Globus pallidus (tissue), 1 donor: ENCODE measurements at regions not wholly inside any gene's neighbourhood (a gene's known extent, or its start where the extent isn't known, plus 50 kb on each side); places are given as distances from the start of the nearest gene placed in this dataset.
"Not testable (repeated sequence)": the region's sequence is repeated elsewhere in the genome, so short reads cannot be mapped to it uniquely, and the experiment has no call there.

Experiments used
- DNase-seq: peaks from one replicate; pipeline ENCODE4 v3.0.0-alpha.2; 2015; ENCODE audit warnings: low spot score

DNA sequence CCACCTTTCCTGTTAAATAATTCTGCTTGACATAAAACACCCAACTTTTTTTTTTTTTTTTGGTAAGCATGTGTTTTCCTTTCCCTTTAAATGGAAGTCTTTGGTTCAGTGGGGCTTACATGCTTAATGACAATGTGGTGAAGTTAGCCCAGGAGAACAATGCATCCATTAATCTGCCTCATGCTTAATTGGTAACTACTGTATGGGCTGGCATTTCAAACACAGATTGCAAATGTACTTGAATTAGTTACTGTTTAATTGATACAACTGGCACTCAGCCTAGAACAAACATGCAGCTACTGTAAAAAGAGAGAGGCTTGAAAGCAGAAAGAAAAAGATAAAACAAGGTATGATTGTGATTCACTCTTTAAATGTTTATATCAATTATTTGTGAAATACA lies 483.6 kb upstream of the NOX3 start:
- DNase-seq = no peak

DNA sequence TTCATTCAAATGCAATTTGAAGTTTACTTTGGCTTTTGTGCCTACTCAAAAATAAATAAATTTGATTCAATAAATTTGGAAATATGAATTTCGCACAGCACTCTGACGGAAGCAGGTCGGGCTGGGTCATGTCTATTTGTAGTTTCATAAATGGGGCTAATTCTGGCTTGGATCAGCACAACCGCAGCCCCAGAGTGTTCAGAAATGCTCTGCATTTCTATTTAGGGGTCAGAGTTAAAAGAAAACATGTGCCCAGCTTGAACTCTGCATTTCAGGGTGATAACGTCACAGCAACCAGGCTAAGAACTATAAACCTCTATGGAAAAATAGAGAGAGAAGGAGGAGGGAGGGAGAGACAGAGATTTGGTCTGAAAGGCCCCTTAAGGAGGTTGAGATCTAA lies 480.9 kb upstream of the NOX3 start:
- no peak for DNase-seq

DNA sequence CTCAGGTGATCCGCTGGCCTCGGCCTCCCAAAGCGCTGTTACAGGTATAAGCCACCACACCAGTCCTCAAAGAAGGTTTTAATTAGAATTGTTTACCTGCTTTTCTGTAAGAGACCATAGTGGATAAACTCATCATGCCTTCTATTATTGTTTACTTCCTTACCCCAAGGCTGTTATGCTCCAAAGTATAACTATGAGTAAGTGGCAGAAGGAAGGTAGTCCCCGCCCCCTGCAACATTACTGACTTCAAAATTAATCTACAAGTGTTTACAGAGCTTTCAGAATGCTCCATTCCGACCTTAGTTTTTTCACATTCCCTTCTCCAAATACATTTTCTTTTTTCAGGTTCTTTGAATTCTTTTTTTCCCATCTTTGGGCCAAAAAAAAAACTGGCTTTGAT lies 480.5 kb upstream of the NOX3 start:
- DNase-seq = no peak

DNA sequence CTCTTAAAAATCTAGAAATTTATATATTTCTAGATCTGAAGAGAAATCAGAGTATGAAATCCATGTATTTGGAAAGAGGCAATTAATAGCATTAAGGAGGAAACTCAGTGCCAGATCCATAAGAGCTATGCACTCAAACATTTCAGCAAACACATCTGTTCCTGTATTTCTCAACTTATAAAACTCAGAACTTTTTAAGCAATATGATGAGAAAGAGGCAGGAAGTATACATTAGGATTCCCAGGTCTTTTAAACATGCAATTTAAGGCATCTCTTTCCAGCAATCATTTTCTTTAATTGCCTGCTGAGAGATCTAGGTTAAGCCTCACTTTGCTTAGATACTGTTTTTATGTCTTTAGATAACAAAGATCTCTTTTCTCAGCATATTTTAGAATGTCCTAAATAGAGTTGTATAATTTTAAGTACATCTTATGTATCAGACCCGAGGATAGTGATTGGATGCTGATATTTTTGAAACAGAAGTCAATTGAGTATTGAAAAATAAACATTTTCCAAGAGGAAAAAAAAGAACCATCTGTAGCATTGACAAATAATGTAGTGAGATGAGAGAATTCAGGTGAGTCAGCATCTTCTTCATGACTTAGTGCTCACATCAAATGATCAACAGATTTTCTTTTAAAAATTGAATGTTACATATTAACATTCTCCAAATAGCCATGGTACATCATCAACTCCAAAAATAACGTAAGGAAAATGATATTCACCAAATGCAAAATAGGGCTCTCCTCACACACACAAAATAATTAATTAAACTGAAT lies 461.4 kb upstream of the NOX3 start:
- DNase-seq = no peak

DNA sequence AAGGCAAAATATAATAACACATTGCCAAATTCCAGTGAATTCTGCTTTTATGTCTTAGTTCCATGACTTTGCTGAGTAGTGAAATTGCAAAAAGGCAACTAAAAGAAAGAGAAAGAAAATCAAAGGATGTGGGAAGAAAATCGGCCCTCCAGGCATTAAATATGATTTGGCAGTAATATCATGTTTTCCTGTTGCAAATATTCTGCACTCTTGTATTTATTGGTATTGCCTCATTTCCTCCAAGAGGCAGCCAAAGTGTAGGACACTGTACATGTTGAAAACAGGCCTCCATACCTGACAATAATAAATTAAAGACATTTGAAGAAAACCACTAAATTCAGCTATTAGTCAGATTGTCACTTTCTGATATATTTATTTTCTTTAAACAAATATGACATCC lies 460.0 kb upstream of the NOX3 start:
- DNase-seq = no peak

DNA sequence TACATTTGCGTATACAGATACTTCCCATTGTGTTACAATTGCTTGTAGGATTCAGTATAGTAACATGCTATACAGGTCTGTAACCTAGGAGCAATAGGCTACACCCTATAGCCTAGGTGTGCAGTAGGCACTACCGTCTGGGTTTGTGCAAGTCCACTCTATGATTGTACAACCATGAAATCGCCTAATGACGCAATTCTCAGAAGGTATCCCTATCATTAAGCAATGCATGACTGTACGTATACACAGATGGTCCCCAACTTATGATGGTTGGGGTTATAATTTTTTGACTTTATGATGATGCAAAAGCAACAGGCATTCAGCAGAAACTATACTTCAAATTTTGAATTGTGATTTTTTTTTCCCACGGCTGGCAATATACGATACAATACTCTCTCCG lies 458.2 kb upstream of the NOX3 start:
- no peak for DNase-seq

DNA sequence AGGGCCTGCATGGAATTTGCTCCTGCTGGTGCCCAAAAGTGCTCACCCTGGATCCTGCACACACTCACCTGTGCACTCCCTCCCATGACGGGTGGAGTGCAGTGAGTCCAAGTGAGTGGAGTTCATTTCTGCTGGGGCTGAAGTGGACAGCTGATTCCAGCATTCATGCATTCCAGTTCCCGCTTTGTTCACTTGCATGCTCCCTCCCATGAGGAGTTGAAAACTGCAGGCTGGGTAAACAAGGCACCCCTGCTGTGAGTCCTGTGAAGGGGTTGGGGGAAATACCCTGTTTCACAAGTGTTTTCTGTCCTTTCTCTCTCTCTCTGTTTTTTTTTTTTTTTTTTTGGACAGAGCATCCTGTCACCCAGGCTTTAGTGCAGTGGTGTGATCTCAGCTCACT lies 454.1 kb upstream of the NOX3 start:
- no peak for DNase-seq

DNA sequence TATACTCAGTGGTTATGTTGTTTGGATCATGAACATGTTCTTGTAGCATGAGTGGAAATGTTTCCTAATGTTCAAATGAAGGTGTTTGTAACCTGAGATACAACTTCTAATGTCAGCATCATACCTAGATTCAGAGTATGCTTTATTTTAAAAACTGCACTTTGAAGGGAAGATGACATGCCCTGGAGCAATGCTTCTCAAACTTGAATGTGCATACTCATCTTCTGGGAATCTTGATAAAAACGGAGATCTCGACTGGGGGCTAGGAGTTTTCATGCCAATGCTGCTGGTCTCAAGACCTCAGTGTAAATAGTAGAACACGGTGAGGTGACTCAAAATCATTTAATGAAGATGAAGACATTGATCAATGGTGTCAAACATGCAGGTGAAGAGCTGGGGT lies 440.0 kb upstream of the NOX3 start:
- DNase-seq = no peak

DNA sequence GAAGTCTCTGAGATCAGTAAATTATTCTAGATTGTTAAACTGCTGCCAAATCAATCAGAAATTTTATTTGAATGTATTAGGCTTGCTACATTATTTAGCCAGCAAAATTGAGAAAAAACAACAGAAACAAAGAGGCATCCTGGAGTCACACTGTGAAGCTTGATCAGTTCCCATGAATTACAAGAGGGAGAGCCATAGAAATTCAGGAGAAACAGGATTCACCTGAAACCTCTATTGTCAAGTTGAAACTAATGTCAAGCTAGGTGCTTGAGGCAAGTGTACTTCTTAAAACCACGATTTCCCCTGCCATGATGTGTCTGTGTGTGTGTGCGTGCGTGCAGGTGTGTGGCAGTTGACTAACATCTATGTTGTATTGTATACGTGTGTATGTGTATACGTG lies 439.1 kb upstream of the NOX3 start:
- DNase-seq = no peak

DNA sequence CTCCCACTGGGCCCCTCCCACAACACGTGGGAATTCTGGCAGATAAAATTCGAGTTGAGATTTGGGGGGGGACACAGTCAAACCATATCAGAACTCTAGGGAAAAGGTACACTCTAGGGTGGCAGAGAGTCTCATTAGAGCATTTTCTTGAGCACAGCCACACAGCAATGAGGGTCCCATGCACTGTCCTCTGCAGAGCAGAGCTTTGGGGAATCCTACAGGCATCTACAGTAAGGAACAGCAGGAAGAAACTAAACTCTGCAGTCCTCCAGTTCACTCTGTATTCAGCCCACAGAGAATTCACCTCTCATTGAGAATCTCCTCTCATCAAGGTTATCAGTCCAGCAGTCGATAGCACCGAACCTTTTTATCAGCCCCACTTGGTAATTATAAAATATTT lies 438.6 kb upstream of the NOX3 start:
- no peak for DNase-seq

DNA sequence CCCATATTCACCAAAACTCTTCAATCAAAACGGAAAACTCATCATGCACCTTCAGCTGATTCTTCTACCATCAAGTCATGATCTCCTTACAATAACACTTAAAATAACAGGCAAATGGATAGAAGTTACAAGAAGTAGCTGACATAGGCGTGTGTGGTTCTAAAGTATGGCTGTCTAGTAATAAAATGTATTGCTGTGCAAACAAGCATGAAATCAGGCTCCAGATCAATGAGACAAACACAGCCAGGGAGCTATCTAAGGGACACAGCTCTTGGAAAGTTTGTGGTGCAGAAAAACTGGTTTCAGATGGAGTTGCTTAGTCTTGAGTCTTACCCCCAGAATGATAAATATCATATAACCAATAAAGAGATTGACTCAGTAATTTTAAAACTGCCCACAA lies 434.8 kb upstream of the NOX3 start:
- no peak for DNase-seq

DNA sequence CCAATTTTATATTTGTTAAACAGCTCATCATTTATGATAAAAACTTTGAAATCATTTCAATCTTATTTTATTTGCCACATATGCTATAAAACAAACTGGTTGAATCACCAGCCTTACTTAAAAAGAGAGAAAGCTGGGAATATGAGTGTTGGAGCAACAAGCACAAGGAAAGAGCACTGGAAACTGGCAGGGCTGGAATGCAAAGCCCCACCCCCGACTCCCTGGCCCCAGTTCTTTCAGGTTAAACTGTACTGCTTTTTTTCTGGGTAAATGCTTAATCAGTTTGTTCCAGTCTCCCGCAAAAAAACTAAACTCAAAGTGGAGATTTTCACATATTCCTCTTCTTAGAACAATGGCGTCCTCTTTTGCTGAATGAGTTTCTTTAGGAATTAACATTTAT lies 433.8 kb upstream of the NOX3 start:
- no peak for DNase-seq

DNA sequence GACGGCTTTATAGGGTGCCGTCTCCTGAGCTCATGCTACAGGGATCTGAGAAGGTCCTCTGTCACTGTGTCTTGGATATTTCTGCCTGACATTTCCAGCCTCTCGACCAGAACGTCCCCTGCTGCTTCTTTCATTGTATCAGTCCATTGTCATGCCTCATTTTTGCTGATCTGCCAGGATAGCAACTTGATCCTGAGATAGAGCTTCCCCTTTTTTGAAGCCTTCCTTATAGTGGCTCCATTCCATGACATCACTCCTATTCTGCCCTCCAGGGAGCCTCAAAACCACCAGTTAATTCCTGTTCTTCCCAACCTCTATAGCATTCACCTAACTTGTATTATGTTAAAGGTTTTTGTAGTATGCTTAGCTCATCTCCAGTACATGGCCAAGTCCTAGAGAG lies 431.8 kb upstream of the NOX3 start:
- no peak for DNase-seq

DNA sequence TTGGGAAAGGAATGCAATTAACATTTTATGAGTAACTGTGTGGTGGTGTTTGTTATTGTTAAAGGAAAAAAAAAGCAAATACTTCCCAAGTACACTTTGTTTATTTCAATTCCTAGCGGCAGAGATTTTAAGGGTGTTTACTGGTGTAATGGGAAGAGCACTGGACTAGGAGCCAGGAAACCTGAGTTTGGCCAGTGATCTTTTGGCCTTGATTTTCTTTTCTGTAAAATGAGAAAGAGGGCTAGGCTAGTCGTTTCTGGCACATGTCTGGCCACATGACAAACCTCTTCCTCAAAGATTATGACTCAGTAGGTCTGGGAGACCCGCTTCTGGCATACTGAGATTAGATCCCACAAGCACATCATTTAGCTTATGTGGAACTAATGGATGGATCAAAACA lies 428.1 kb upstream of the NOX3 start:
- no peak for DNase-seq

DNA sequence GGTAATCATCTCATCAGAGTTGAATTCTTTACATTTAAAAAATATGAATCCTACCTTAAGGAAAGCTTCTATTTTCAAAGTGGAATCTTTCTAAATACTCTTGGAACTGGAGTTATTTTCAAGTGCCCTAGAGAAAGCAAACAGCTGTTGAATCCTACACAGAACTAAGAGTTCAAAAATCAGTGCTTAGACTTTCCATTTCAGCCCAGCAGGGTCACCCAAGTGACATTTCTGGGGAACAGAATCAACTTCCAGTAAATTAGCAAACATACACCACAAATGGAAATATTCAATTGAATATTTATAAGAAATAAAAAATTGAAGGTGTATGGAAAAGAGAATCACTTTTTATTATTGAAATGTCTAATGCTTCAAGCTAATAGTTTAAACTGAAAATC lies 427.7 kb upstream of the NOX3 start:
- DNase-seq = no peak

DNA sequence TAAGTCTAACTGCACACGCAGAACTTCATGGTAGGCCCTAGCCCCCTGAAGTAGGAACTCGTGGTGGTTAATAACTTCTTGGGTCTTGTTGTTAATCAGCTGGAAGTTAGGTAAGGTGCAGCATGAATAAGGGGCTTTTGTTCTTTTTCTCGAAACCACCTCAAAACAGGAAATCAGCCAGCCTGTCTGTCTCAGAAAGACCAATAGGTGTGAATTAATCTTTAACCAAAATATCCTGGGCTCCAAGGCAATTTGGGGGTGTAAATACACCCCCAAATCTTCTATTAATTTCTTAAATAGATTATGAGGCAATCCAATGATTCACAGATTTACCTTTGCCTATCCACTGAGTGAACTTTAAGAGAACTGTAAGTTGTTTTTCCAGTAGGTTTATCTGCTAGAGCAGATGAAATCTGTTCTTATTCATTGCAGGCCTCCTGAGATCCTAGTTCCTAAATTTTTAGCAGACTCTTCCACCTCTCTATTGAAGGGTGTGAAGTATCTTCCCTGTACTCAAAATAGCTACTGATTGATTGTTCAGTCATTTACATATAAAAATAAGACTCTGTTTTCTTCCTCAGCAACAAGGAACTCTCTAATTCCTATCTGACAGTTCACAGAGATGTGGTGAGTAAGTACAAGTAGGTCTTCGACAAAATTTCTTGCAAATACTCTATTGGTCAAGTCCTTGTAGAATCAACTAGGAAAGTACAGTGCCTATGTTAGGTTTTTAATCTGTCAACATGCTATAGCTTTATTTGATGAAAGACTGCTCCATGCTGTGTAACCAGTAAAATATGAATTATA lies 427.1 kb upstream of the NOX3 start:
- DNase-seq = no peak

DNA sequence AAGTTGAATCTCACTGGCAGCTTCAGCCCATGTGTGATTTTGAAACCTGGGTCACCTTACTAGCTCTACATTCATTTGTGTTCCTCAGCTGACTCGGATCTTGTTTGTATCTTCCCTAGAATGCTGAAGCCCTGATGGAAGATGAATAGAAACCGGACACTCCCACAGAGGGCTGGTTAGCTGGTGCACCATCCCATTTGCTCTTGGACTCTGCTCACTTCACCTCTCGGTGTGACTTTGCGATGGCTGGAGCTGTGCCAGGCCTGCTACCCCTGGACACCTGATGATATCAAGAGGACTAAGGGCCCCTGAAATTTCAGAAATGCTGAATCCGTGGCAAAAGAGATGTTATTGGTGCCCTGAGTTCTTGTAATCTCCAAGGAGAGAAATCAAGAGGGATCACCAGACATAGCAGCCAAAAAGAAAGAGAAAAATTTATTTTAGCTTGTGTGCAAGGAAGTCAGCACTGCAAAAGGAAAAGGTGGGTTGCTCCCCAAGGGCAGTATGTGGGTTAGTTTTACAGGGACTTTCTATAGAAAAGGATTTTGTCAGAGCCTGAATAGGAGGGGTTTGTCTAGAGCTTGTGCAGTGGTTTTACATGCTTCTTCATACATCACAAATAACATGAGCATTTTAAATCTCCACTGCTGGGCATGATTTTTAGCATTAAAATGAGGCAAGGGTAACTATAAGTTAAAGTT lies 426.3 kb upstream of the NOX3 start:
- no peak for DNase-seq

DNA sequence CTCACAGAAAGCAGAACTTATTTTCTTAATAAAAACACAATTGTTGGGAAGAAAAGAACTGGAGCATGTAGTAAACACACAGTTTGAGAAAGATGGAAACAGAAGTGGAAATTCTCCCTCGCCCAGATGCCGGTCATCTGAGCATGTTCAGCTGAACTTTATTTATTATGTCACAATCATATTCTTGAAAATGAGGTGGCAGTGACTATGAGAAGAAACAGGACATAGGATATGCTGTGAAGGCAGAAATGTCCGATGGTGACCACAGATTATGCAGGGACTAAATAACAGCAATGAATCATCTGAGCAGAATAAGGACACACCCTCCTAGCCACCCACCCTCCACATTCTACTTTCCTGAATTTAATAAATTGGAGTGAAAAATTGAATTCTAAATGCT lies 425.3 kb upstream of the NOX3 start:
- no peak for DNase-seq

DNA sequence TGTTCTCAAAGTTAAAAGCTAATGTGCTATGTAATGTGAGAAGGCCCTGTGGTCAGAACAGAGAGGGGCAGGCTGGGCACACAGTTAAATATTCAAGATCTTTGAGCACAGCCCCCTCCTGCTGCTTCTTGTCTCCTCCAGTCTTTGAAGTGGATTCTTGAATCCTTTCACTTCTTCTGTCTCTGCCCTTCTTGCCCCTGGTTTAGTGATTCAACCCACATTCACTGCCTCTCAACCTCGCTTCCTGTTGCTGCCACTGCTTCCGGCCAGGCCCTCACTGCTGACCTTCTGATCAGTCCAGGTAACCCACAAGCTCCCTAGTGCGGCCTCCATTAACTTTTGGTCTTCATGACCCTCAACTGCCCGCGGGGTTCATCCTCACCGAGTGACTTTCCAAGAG lies 417.3 kb upstream of the NOX3 start:
- DNase-seq = no peak

DNA sequence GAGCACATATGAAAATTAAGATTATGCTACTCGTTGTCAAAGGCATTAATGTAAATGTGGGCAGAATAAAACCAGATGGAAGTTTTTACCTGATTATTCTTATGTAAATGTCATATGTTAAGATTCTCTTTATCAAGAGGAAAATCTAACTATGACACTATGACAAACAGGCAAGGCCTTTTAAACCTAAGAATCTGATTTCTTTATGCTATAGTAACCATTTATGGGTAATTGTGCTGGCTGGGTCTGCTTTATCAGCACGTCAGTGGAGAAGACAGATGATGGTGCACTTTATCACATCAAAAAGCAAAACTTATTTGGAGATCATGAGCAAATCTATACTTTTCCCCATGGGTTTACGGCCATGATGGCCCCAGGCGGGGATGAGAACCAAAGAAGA lies 412.0 kb upstream of the NOX3 start:
- DNase-seq = no peak

DNA sequence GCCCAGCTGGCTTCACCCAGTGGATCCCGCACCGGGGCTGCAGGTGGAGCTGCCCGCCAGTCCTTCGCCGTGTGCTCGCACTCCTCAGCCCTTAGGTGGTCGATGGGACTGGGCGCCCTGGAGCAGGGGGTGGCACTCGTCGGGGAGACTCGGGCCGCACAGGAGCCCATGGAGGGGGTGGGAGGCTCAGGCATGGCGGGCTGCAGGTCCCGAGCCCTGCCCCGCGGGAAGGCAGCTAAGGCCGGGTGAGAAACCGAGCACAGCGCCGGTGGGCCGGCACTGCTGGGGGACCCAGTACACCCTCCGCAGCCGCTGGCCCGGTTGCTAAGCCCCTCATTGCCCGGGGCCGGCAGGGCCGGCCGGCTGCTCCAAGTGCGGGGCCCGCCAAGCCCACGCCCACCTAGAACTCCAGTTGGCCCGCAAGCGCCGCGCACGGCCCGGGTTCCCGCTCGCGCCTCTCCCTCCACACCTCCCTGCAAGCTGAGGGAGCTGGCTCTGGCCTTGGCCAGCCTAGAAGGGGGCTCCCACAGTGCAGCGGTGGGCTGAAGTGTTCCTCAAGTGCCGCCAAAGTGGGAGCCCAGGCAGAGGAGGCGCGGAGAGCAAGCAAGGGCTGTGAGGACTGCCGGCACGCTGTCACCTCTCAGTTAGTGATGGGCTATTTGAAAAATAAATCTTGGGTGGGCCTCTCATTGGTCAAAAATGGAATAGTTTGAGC lies 411.2 kb upstream of the NOX3 start:
- DNase-seq = not testable (repeated sequence)

DNA sequence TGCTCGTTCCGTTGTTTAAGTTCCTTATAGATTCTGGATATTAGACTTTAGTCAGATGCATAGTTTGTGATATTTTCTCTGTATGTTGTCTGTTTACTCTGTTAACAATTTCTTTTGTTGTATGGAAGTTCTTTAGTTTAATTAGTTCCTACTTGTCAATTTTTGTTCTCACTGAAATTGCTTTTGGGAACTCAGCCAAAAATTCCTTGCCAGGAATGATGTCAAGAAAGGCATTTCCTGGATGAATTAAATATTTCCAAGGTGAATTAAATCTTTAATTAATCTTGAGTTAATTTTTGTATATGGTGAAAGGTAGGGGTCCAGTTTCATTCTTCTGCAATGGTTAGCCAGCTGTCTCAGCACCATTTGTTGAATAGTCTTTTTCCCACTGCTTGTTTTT lies 406.2 kb upstream of the NOX3 start:
- DNase-seq = no peak

DNA sequence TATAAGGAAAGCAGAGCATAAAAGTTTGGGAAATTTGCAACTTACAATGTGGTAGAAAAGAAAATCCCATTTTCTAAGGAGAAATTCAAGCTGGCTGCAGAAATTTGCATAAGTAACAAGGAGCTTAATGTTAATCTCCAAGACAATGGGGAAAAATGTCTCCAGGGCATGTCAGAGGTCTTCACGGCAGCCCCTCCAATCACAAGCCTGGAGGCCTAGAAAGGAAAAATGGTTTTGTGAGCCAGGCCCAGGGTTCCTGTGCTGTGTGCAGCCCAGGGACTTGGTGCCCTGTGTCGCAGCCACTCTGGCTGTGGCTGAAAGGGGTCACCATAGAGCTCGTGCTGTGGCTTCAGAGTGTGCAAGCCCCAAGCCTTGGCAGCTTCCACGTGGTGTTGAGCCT lies 403.3 kb upstream of the NOX3 start:
- DNase-seq = not testable (repeated sequence)
